HEK293 (cell line): ENCODE measurements at regions not wholly inside any gene's neighbourhood (a gene's known extent, or its start where the extent isn't known, plus 50 kb on each side); places are given as distances from the start of the nearest gene placed in this dataset.

Source experiments
- CTCF ChIP-seq: fragments of 450-650 bp; formaldehyde crosslinking; IDR thresholded peaks from 2 replicates; pipeline ENCODE4 v1.5.1; 2016; ENCODE audit warnings: missing biosample characterization, missing genetic modification characterization
- GLI4 ChIP-seq: fragments of 450-650 bp; formaldehyde crosslinking; IDR thresholded peaks from 2 replicates; pipeline ENCODE4 v1.5.1; 2016; ENCODE audit warnings: missing biosample characterization, missing genetic modification characterization
- SETDB1 ChIP-seq: IDR thresholded peaks from one replicate; pipeline ENCODE4 v1.6.1; 2017; ENCODE audit warnings: mild to moderate bottlenecking, low read length, moderate library complexity, mixed read lengths; ENCODE audit not compliant: insufficient read length
- YY1 ChIP-seq: fragments of 450-650 bp; formaldehyde crosslinking; IDR thresholded peaks from 2 replicates; pipeline ENCODE4 v1.5.1; 2018; ENCODE audit warnings: missing biosample characterization, missing genetic modification characterization
- ZFP41 ChIP-seq: fragments of 450-650 bp; formaldehyde crosslinking; IDR thresholded peaks from 2 replicates; pipeline ENCODE4 v1.5.1; 2016; ENCODE audit warnings: missing biosample characterization, missing genetic modification characterization, borderline replicate concordance
- ZNF211 ChIP-seq: fragments of 450-650 bp; formaldehyde crosslinking; IDR thresholded peaks from 2 replicates; pipeline ENCODE4 v1.5.1; 2016; ENCODE audit warnings: low read depth, missing biosample characterization, missing genetic modification characterization
- ZNF350 ChIP-seq: fragments of 450-650 bp; formaldehyde crosslinking; IDR thresholded peaks from 2 replicates; pipeline ENCODE4 v1.5.0; 2017; ENCODE audit warnings: missing biosample characterization, mild to moderate bottlenecking, missing genetic modification characterization
- ZNF404 ChIP-seq: fragments of 450-650 bp; formaldehyde crosslinking; IDR thresholded peaks from 2 replicates; pipeline ENCODE4 v1.5.1; 2017; ENCODE audit warnings: missing biosample characterization, missing genetic modification characterization
- ZNF561 ChIP-seq: fragments of 450-650 bp; IDR thresholded peaks from 2 replicates; pipeline ENCODE4 v1.5.1; 2018; ENCODE audit warnings: missing biosample characterization, missing genetic modification characterization, borderline replicate concordance
- ZNF830 ChIP-seq: fragments of 450-650 bp; IDR thresholded peaks from 2 replicates; pipeline ENCODE4 v1.5.0; 2018; ENCODE audit warnings: missing biosample characterization, missing genetic modification characterization, low read depth, mild to moderate bottlenecking, moderate library complexity
- ZSCAN30 ChIP-seq: fragments of 450-650 bp; IDR thresholded peaks from 2 replicates; pipeline ENCODE4 v1.5.1; 2018; ENCODE audit warnings: missing biosample characterization, mild to moderate bottlenecking, missing genetic modification characterization, moderate library complexity
- ZXDB ChIP-seq: fragments of 450-650 bp; formaldehyde crosslinking; IDR thresholded peaks from 2 replicates; pipeline ENCODE4 v1.5.1; 2016; ENCODE audit warnings: missing biosample characterization, missing genetic modification characterization

GRCh38 chr13:99655351-99656091, 154.2 kb downstream of the TM9SF2 start:
- TF ChIP-seq CTCF (no peak), ZNF561 (tag by site-specific recombination) (no peak), ZNF211 (tag by site-specific recombination) (no peak), ZNF404 (tag by site-specific recombination) (no peak), ZNF350 (tag by site-specific recombination) (no peak), YY1 (no peak), GLI4 (tag by site-specific recombination) (no peak), ZNF830 (tag by site-specific recombination) (no peak), ZFP41 (no peak), ZSCAN30 (no peak), ZXDB (tag by site-specific recombination) (no peak), SETDB1 (no peak)
